22Rv1 (cell line): ENCODE measurements at regions not wholly inside any gene's neighbourhood (a gene's known extent, or its start where the extent isn't known, plus 50 kb on each side); places are given as distances from the start of the nearest gene placed in this dataset.

Experiments used
- ZFX ChIP-seq: fragments of 450-650 bp; IDR thresholded peaks from 2 replicates; pipeline ENCODE4 v1.6.1; 2017; ENCODE audit warnings: antibody characterized with exemption, borderline replicate concordance
- TF ChIP-seq, protein P1 (sequence below): fragments of 450-650 bp; IDR thresholded peaks from 2 replicates; pipeline ENCODE4 v1.5.1; 2017; ENCODE audit warnings: mild to moderate bottlenecking

DNA sequence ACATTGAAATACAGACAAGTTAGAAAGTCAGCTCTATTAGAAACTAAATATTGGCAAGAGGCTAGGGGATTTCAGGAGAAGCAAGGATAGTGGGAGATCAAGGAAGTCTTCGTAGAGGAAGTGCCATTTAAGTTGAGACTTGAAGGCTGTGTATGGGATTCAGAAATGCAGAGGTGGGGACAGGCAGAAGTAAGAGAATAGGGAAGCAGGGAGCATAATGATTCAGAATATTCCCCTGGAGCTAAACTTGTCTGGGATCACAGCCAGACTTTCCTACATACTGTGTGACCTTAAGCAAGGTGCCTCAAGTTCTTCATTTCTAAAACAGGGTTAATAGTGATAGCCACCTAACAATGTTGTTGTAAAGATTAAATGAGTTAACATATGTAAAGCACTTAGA, 108.8 kb downstream of the DDIT4L start:
- TF ChIP-seq, protein P1, sequence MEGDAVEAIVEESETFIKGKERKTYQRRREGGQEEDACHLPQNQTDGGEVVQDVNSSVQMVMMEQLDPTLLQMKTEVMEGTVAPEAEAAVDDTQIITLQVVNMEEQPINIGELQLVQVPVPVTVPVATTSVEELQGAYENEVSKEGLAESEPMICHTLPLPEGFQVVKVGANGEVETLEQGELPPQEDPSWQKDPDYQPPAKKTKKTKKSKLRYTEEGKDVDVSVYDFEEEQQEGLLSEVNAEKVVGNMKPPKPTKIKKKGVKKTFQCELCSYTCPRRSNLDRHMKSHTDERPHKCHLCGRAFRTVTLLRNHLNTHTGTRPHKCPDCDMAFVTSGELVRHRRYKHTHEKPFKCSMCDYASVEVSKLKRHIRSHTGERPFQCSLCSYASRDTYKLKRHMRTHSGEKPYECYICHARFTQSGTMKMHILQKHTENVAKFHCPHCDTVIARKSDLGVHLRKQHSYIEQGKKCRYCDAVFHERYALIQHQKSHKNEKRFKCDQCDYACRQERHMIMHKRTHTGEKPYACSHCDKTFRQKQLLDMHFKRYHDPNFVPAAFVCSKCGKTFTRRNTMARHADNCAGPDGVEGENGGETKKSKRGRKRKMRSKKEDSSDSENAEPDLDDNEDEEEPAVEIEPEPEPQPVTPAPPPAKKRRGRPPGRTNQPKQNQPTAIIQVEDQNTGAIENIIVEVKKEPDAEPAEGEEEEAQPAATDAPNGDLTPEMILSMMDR, result no peak
- no peak for TF ChIP-seq ZFX
